ELR (cell line): ENCODE measurements at regions not wholly inside any gene's neighbourhood (a gene's known extent, or its start where the extent isn't known, plus 50 kb on each side); places are given as distances from the start of the nearest gene placed in this dataset.
A peak's percentile ranks its signal among the peaks of the same experiment; 100 is the strongest.

Experiments used
- DNase-seq: peaks from one replicate; pipeline ENCODE4 v3.0.0-alpha.2; 2015; ENCODE audit warnings: low read depth

- DNase-seq = peak; percentile 72
Observed at GRCh38 chr2:12059616-12060441, 313.4 kb downstream of the LPIN1 start.

- DNase-seq = no peak
Observed at GRCh38 chr2:12060886-12061285, 314.5 kb downstream of the LPIN1 start.

- DNase-seq = no peak
Observed at GRCh38 chr2:12061286-12062052, 315.0 kb downstream of the LPIN1 start.

GRCh38 chr2:12062053-12062395 lies 315.6 kb downstream of the LPIN1 start:
- no peak for DNase-seq

- DNase-seq = no peak
Observed at GRCh38 chr2:12063210-12063609, 316.8 kb downstream of the LPIN1 start.

- DNase-seq = no peak
Observed at GRCh38 chr2:12064153-12064552, 317.7 kb downstream of the LPIN1 start.

GRCh38 chr2:12066116-12066515 lies 319.7 kb downstream of the LPIN1 start:
- DNase-seq = no peak

- no peak for DNase-seq
Observed at GRCh38 chr2:12066986-12067385, 320.6 kb downstream of the LPIN1 start.

- no peak for DNase-seq
Observed at GRCh38 chr2:12068796-12069538, 322.5 kb downstream of the LPIN1 start.

- DNase-seq = no peak
Observed at GRCh38 chr2:12070153-12070552, 323.7 kb downstream of the LPIN1 start.

- DNase-seq = peak; percentile 62
Observed at GRCh38 chr2:12070581-12070980, 324.1 kb downstream of the LPIN1 start.

- no peak for DNase-seq
Observed at GRCh38 chr2:12071318-12071717, 324.9 kb downstream of the LPIN1 start.

- DNase-seq = no peak
Observed at GRCh38 chr2:12073217-12073852, 326.9 kb downstream of the LPIN1 start.

- DNase-seq = no peak
Observed at GRCh38 chr2:12074126-12074844, 327.9 kb downstream of the LPIN1 start.

GRCh38 chr2:12074845-12075217 lies 328.4 kb downstream of the LPIN1 start:
- DNase-seq = no peak

GRCh38 chr2:12075603-12076002 lies 329.2 kb downstream of the LPIN1 start:
- no peak for DNase-seq

GRCh38 chr2:12076810-12077209 lies 330.4 kb downstream of the LPIN1 start:
- no peak for DNase-seq

- no peak for DNase-seq
Observed at GRCh38 chr2:12080360-12080759, 333.9 kb downstream of the LPIN1 start.

GRCh38 chr2:12081481-12082210 lies 335.2 kb downstream of the LPIN1 start:
- DNase-seq = peak; percentile 86

GRCh38 chr2:12083081-12083581 lies 336.7 kb downstream of the LPIN1 start:
- DNase-seq = no peak
